Stomach (tissue), 4 donors: ENCODE measurements at regions not wholly inside any gene's neighbourhood (a gene's known extent, or its start where the extent isn't known, plus 50 kb on each side); places are given as distances from the start of the nearest gene placed in this dataset.

Experiments used
- EP300 ChIP-seq: sonication (generic); formaldehyde crosslinking; IDR thresholded peaks from one replicate; pipeline ENCODE4 v1.6.1; 2017; ENCODE audit warnings: antibody characterized with exemption
- POLR2AphosphoS5 ChIP-seq, 3 donors: sonication (generic); formaldehyde crosslinking; IDR thresholded peaks; one replicate each; pipeline ENCODE4 v1.6.1; 2016; ENCODE audit warnings: antibody characterized with exemption in 3 of 3
- TF ChIP-seq, protein P1 (sequence below), 7 experiments: fragments of 450-650 bp in 4 of 7; fragments of 200-600 bp in 3 of 7; sonication (generic) in 3 of 7; IDR thresholded peaks; one replicate each; pipeline ENCODE4 v1.5.1; 2016 to 2019; ENCODE audit warnings: antibody characterized with exemption in 7 of 7, control low read depth in 2 of 7, mild to moderate bottlenecking in 1 of 7

DNA sequence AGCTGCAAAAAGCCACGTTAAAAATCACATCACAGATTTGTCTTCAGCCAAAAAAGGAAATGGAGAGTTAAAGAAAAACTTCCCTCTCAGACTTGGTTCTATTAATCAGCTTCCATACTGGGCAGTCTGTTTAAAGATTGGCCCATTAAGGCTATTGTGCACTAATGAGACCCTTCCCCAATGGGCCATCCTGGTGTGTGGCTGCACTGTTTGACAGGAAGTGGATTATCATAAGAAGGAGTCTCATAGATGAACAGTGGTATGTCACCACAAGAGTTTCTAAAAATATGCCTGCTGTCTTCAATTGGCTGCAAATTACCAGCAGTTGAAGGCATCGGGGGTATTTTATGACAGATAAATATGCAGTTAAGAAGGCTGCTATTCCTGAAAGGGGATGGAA lies 247.6 kb upstream of the THSD7B start:
- TF ChIP-seq, protein P1, sequence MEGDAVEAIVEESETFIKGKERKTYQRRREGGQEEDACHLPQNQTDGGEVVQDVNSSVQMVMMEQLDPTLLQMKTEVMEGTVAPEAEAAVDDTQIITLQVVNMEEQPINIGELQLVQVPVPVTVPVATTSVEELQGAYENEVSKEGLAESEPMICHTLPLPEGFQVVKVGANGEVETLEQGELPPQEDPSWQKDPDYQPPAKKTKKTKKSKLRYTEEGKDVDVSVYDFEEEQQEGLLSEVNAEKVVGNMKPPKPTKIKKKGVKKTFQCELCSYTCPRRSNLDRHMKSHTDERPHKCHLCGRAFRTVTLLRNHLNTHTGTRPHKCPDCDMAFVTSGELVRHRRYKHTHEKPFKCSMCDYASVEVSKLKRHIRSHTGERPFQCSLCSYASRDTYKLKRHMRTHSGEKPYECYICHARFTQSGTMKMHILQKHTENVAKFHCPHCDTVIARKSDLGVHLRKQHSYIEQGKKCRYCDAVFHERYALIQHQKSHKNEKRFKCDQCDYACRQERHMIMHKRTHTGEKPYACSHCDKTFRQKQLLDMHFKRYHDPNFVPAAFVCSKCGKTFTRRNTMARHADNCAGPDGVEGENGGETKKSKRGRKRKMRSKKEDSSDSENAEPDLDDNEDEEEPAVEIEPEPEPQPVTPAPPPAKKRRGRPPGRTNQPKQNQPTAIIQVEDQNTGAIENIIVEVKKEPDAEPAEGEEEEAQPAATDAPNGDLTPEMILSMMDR (IDR thresholded peaks at IDR 0.05) = no peak
- TF ChIP-seq POLR2AphosphoS5 (IDR thresholded peaks at IDR 0.05) (no peak), EP300 (no peak)
